ENCODE measurements at regions not wholly inside any gene's neighbourhood (a gene's known extent, or its start where the extent isn't known, plus 50 kb on each side); places are given as distances from the start of the nearest gene placed in this dataset.

DNA sequence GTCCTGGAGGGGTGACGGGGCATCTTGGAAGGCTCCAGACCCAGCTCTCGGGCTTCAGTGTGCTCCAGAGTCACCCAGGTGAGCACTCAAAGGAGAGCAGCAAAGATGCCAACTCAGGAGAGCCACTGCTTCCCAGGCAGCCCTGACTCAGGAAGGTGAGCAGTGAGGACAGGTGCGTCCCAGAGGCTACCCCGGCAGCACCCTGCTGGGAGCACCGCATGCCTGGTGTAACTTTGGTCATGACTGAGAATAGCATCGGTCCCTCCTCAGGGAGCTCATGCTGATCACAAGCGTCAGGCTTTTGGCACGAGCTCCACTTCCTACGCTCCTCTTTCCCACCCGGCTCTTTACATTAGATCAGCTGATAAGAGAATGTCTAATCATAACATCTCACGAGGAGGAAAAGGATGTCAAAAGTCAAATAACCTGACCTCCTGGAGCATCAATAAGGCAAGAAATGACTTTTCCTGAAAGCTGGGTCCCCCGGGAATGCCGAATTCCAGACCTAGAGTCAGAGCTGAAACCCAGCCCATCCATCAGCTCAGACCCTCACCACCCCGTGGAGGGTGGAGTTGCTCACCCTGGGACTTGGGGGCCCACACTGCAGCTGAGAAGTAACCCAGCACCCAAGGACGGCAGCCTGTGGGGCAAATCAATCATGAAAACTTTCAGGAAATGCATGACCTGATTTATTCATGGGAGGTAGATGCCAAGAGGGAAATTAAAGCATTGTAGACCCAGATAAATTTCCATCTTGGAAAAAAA, 248.8 kb downstream of the ACKR3 start:
- no peak overlapping the region for H3K27ac ChIP-seq
- TF ChIP-seq ZFX (IDR thresholded peaks at IDR 0.05; ENCODE audit: borderline replicate concordance): no peak
- no peak for TF ChIP-seq CTCF (IDR thresholded peaks at IDR 0.05)

DNA sequence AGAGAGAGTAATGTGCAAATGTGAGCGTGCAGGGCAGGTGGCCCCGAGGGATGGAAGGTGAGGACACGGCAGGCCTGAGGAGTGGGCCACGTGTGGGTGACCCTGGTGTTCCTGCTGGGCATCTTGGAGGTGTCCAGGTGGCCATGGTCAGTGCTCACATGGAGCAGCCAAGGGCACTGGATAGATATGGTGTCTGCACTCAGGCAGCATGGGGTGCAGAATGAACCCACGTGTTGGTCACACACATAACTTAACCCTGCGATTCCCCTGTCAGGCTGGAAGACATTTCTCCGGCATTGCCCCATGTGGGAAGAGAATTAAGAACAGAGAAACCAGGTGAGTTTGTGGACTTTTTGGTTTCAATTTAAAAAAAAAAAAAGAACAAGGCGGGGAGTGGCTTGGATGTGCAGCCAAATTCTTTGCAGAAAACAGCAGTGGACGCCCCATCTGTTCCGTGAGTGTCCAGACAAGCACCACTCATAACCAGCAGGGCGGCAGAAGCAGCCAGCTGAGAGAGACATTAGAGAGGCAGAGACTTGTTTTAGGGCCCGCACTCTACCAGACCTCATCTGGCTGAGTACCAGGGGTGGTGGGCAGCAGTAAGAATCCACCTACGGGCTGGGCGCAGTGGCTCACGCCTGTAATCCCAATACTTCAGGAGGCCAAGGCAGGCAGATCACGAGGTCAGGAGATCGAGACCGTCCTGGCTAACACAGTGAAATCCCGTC, 249.8 kb downstream of the ACKR3 start:
- TF ChIP-seq CTCF (IDR thresholded peaks at IDR 0.05) (no peak), ZFX (IDR thresholded peaks at IDR 0.05; ENCODE audit: borderline replicate concordance) (no peak)
- no peak overlapping the region for H3K27ac ChIP-seq

- no peak for TF ChIP-seq CTCF (IDR thresholded peaks at IDR 0.05)
- no peak for TF ChIP-seq ZFX (IDR thresholded peaks at IDR 0.05; ENCODE audit: borderline replicate concordance)
- H3K27ac ChIP-seq: no peak overlapping the region
Observed at GRCh38 chr2:236820763-236821344, 251.2 kb downstream of the ACKR3 start.

GRCh38 chr2:236823041-236823629, 253.5 kb downstream of the ACKR3 start:
- TF ChIP-seq ZFX (IDR thresholded peaks at IDR 0.05; ENCODE audit: borderline replicate concordance) (no peak), CTCF (IDR thresholded peaks at IDR 0.05) (no peak)
- no peak overlapping the region for H3K27ac ChIP-seq

DNA sequence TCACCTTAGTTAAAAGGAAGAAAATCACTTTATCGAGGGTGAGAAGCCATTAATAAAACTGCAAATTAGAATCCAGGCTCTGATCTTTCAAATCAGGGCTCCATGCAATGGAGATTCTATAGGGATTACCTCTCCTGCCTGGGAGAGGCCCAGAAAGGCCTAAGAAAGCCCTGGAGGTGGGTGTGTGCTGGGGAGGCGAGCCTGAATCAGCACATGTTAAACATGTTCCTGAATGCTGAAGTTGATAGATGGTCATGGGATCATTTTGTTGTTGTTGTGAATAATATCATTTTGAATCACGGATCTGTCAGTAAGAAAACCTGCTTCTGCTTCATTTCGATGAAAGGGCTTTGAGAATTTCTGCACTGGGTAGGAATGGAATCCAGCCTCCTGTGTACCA, 254.3 kb downstream of the ACKR3 start:
- no peak overlapping the region for H3K27ac ChIP-seq
- TF ChIP-seq ZFX (IDR thresholded peaks at IDR 0.05; ENCODE audit: borderline replicate concordance) (no peak), CTCF (IDR thresholded peaks at IDR 0.05) (no peak)

DNA sequence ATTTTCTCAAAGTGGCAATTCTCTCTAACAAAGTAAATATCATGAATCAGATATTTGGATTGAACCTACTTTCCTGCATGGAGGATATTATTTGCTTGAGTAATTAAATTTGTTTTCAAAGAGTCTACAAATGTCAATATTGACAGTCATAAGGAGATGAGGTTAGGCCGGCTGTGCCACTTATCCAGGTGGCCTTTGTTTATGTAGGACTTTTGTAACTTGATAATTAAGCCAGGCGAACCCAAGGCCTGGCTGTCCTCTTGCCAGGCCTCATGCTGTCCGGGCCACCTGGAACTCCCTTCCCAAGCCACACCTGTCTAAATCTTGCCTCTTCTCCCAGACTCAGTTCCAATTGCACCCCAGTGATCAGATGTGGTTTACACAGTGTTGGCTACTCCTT, 255.2 kb downstream of the ACKR3 start:
- H3K27ac ChIP-seq: peak overlapping the region; percentile 25; the same call in 1 of the 2 replicates

More for the DNA sequence above, 255.2 kb downstream of the ACKR3 start:
- TF ChIP-seq ZFX (IDR thresholded peaks at IDR 0.05; ENCODE audit: borderline replicate concordance): no peak
- no peak for TF ChIP-seq CTCF (IDR thresholded peaks at IDR 0.05)

Measured in 22Rv1 (cell line).